Vagina (tissue), 2 donors: ENCODE measurements at regions not wholly inside any gene's neighbourhood (a gene's known extent, or its start where the extent isn't known, plus 50 kb on each side); places are given as distances from the start of the nearest gene placed in this dataset.

Experiments
- POLR2AphosphoS5 ChIP-seq, 2 donors: sonication (generic); formaldehyde crosslinking; IDR thresholded peaks; one replicate each; pipeline ENCODE4 v1.9.0; 2017; ENCODE audit warnings: antibody characterized with exemption in 2 of 2, mild to moderate bottlenecking in 2 of 2, low read depth in 1 of 2; ENCODE audit not compliant: insufficient read depth in 1 of 2
- TF ChIP-seq, protein P1 (sequence below), 3 experiments: fragments of 450-650 bp in 2 of 3; fragments of 200-600 bp in 1 of 3; sonication (generic) in 1 of 3; IDR thresholded peaks; one replicate each; pipeline ENCODE4 v1.5.1; 2017 to 2019; ENCODE audit warnings: antibody characterized with exemption in 3 of 3, mild to moderate bottlenecking in 2 of 3, moderate library complexity in 2 of 3

DNA sequence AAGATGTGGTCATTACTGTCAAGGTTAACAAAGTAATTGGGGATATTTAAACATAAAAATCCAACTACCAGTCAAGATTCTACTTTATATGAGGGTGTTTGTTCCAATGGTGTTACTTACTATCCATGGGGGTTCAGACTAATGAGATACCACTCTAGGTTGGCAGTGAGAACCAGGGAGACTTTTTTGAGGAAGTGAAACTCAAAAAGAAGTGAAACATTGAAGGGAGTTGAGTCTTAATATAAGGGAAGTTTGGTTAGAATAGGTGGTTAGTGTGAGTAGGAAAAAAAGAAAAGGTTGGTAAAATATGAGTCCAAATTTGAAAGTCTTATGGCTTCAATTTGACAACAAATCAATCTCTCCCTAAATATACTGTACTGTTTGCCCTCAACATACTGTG is 123.6 kb upstream of the ANK3 start:
- TF ChIP-seq, protein P1, sequence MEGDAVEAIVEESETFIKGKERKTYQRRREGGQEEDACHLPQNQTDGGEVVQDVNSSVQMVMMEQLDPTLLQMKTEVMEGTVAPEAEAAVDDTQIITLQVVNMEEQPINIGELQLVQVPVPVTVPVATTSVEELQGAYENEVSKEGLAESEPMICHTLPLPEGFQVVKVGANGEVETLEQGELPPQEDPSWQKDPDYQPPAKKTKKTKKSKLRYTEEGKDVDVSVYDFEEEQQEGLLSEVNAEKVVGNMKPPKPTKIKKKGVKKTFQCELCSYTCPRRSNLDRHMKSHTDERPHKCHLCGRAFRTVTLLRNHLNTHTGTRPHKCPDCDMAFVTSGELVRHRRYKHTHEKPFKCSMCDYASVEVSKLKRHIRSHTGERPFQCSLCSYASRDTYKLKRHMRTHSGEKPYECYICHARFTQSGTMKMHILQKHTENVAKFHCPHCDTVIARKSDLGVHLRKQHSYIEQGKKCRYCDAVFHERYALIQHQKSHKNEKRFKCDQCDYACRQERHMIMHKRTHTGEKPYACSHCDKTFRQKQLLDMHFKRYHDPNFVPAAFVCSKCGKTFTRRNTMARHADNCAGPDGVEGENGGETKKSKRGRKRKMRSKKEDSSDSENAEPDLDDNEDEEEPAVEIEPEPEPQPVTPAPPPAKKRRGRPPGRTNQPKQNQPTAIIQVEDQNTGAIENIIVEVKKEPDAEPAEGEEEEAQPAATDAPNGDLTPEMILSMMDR (IDR thresholded peaks at IDR 0.05) = no peak
- no peak for TF ChIP-seq POLR2AphosphoS5 (IDR thresholded peaks at IDR 0.05; ENCODE audit: insufficient read depth in 1 of 2, low read depth in 1 of 2)
